ENCODE measurements at regions not wholly inside any gene's neighbourhood (a gene's known extent, or its start where the extent isn't known, plus 50 kb on each side); places are given as distances from the start of the nearest gene placed in this dataset.

DNA sequence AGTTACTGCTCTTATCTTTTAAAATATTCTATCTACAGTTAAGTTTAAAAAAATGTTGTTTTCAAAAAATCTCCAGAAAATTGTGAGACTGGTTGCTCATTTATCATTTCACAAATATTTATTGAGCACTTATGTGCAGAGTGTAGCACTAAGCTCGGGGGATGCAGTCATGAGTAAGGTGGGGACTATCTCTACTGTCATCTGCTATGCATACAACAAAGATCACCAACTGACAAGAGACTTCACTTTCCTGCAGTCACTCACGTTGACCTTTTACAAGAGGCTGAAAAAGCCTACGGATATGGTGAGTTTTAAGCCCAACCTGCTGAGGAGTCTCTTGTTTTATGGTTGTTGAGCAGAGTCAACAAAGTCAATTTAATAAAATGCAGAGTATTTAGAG is 392.5 kb downstream of the KLF12 start:
- Mint-ChIP-seq H3K9me3 (no peaks in the 10 kb centered on the region), H3K4me3 (no peak overlapping the region), H3K27me3 (ENCODE audit: low read depth) (no peaks in the 10 kb centered on the region), H3K27ac (no peak overlapping the region), H3K36me3 (no peaks in the 10 kb centered on the region), H3K4me1 (peaks cover 17% of the 10 kb centered on the region)
- no peak for TF ChIP-seq SOX15 (CRISPR knock-in tag; IDR thresholded peaks at IDR 0.05)
- no peak for TF ChIP-seq FOXJ3 (CRISPR knock-in tag; IDR thresholded peaks at IDR 0.05; ENCODE audit: borderline replicate concordance)
- TF ChIP-seq ZNF671 (CRISPR knock-in tag; IDR thresholded peaks at IDR 0.05) = no peak
- TF ChIP-seq CBFB (CRISPR knock-in tag; IDR thresholded peaks at IDR 0.05; ENCODE audit: low read depth) = no peak
- TF ChIP-seq ZNF423 (CRISPR knock-in tag; IDR thresholded peaks at IDR 0.05) = no peak
- no peak for TF ChIP-seq TP53 (CRISPR knock-in tag; IDR thresholded peaks at IDR 0.05)
- TF ChIP-seq NR1H2 (CRISPR knock-in tag; IDR thresholded peaks at IDR 0.05) = no peak
- TF ChIP-seq, protein P1, sequence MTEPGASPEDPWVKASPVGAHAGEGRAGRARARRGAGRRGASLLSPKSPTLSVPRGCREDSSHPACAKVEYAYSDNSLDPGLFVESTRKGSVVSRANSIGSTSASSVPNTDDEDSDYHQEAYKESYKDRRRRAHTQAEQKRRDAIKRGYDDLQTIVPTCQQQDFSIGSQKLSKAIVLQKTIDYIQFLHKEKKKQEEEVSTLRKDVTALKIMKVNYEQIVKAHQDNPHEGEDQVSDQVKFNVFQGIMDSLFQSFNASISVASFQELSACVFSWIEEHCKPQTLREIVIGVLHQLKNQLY (CRISPR knock-in tag; IDR thresholded peaks at IDR 0.05) = no peak
- DNase-seq (ENCODE audit: low spot score) = no peak
- ATAC-seq = no peak
- ChIA-PET CTCF (no interaction called here), POLR2A (interaction anchor here (0.5 kb wide), 1 partner anchor 933 kb away, joined by 5 read pairs; no protein-coding TSS in a partner anchor)

DNA sequence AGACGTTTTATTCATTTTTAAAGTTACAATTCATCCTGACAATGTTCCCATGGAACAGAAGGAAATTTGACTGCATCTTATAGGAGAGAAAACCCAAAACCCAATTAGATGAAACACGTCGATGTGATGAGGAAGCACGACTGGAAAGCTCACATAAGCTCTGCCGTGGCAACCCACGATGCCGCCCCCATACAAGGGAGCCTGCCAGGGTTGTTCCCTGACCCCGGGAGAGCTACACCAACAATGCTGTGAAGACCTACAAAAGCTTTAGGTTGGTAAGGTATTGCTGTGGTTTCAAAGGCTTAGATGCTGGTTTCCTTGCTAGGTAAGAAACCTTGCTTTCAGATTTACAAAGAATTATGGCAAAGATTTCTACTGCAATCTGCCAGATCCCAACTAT is 393.1 kb downstream of the KLF12 start:
- no peaks in the 10 kb centered on the region for H3K27me3 Mint-ChIP-seq (ENCODE audit: low read depth)
- TF ChIP-seq, protein P2, sequence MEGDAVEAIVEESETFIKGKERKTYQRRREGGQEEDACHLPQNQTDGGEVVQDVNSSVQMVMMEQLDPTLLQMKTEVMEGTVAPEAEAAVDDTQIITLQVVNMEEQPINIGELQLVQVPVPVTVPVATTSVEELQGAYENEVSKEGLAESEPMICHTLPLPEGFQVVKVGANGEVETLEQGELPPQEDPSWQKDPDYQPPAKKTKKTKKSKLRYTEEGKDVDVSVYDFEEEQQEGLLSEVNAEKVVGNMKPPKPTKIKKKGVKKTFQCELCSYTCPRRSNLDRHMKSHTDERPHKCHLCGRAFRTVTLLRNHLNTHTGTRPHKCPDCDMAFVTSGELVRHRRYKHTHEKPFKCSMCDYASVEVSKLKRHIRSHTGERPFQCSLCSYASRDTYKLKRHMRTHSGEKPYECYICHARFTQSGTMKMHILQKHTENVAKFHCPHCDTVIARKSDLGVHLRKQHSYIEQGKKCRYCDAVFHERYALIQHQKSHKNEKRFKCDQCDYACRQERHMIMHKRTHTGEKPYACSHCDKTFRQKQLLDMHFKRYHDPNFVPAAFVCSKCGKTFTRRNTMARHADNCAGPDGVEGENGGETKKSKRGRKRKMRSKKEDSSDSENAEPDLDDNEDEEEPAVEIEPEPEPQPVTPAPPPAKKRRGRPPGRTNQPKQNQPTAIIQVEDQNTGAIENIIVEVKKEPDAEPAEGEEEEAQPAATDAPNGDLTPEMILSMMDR (IDR thresholded peaks at IDR 0.05) = no peak
- TF ChIP-seq EMX1 (CRISPR knock-in tag; IDR thresholded peaks at IDR 0.05) (no peak), RORB (CRISPR knock-in tag; IDR thresholded peaks at IDR 0.05) (no peak), CREB1 (CRISPR knock-in tag; IDR thresholded peaks at IDR 0.05) (no peak), NFATC4 (CRISPR knock-in tag; IDR thresholded peaks at IDR 0.05) (no peak), FOXP1 (CRISPR knock-in tag; IDR thresholded peaks at IDR 0.05; ENCODE audit: borderline replicate concordance) (no peak), GABPB1 (CRISPR knock-in tag; IDR thresholded peaks at IDR 0.05) (no peak), GTF2I (CRISPR knock-in tag; conservative IDR thresholded peaks at IDR 0.05) (no peak), ZNF416 (CRISPR knock-in tag; IDR thresholded peaks at IDR 0.05) (no peak), SMAD3 (CRISPR knock-in tag; IDR thresholded peaks at IDR 0.05; ENCODE audit: borderline replicate concordance) (no peak)
- TF ChIP-seq, protein P3, sequence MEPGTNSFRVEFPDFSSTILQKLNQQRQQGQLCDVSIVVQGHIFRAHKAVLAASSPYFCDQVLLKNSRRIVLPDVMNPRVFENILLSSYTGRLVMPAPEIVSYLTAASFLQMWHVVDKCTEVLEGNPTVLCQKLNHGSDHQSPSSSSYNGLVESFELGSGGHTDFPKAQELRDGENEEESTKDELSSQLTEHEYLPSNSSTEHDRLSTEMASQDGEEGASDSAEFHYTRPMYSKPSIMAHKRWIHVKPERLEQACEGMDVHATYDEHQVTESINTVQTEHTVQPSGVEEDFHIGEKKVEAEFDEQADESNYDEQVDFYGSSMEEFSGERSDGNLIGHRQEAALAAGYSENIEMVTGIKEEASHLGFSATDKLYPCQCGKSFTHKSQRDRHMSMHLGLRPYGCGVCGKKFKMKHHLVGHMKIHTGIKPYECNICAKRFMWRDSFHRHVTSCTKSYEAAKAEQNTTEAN (CRISPR knock-in tag; IDR thresholded peaks at IDR 0.05) = no peak
- TF ChIP-seq, protein P4, sequence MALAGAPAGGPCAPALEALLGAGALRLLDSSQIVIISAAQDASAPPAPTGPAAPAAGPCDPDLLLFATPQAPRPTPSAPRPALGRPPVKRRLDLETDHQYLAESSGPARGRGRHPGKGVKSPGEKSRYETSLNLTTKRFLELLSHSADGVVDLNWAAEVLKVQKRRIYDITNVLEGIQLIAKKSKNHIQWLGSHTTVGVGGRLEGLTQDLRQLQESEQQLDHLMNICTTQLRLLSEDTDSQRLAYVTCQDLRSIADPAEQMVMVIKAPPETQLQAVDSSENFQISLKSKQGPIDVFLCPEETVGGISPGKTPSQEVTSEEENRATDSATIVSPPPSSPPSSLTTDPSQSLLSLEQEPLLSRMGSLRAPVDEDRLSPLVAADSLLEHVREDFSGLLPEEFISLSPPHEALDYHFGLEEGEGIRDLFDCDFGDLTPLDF (CRISPR knock-in tag; IDR thresholded peaks at IDR 0.05) = no peak
- TF ChIP-seq, protein P5, sequence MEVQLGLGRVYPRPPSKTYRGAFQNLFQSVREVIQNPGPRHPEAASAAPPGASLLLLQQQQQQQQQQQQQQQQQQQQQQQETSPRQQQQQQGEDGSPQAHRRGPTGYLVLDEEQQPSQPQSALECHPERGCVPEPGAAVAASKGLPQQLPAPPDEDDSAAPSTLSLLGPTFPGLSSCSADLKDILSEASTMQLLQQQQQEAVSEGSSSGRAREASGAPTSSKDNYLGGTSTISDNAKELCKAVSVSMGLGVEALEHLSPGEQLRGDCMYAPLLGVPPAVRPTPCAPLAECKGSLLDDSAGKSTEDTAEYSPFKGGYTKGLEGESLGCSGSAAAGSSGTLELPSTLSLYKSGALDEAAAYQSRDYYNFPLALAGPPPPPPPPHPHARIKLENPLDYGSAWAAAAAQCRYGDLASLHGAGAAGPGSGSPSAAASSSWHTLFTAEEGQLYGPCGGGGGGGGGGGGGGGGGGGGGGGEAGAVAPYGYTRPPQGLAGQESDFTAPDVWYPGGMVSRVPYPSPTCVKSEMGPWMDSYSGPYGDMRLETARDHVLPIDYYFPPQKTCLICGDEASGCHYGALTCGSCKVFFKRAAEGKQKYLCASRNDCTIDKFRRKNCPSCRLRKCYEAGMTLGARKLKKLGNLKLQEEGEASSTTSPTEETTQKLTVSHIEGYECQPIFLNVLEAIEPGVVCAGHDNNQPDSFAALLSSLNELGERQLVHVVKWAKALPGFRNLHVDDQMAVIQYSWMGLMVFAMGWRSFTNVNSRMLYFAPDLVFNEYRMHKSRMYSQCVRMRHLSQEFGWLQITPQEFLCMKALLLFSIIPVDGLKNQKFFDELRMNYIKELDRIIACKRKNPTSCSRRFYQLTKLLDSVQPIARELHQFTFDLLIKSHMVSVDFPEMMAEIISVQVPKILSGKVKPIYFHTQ (CRISPR knock-in tag; IDR thresholded peaks at IDR 0.05) = no peak
- TF ChIP-seq, protein P6, sequence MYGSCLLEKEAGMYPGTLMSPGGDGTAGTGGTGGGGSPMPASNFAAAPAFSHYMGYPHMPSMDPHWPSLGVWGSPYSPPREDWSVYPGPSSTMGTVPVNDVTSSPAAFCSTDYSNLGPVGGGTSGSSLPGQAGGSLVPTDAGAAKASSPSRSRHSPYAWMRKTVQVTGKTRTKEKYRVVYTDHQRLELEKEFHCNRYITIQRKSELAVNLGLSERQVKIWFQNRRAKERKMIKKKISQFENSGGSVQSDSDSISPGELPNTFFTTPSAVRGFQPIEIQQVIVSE (CRISPR knock-in tag; IDR thresholded peaks at IDR 0.05; ENCODE audit: borderline replicate concordance) = no peak
- TF ChIP-seq, protein P7, sequence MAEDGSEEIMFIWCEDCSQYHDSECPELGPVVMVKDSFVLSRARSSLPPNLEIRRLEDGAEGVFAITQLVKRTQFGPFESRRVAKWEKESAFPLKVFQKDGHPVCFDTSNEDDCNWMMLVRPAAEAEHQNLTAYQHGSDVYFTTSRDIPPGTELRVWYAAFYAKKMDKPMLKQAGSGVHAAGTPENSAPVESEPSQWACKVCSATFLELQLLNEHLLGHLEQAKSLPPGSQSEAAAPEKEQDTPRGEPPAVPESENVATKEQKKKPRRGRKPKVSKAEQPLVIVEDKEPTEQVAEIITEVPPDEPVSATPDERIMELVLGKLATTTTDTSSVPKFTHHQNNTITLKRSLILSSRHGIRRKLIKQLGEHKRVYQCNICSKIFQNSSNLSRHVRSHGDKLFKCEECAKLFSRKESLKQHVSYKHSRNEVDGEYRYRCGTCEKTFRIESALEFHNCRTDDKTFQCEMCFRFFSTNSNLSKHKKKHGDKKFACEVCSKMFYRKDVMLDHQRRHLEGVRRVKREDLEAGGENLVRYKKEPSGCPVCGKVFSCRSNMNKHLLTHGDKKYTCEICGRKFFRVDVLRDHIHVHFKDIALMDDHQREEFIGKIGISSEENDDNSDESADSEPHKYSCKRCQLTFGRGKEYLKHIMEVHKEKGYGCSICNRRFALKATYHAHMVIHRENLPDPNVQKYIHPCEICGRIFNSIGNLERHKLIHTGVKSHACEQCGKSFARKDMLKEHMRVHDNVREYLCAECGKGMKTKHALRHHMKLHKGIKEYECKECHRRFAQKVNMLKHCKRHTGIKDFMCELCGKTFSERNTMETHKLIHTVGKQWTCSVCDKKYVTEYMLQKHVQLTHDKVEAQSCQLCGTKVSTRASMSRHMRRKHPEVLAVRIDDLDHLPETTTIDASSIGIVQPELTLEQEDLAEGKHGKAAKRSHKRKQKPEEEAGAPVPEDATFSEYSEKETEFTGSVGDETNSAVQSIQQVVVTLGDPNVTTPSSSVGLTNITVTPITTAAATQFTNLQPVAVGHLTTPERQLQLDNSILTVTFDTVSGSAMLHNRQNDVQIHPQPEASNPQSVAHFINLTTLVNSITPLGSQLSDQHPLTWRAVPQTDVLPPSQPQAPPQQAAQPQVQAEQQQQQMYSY (CRISPR knock-in tag; IDR thresholded peaks at IDR 0.05) = no peak
- POLR2A ChIA-PET = interaction anchor here (0.5 kb wide), 1 partner anchor 932 kb away, joined by 5 read pairs; no protein-coding TSS in a partner anchor
- no peak overlapping the region for H3K27ac Mint-ChIP-seq
- peaks cover 20% of the 10 kb centered on the region for H3K4me1 Mint-ChIP-seq
- no peaks in the 10 kb centered on the region for H3K36me3 Mint-ChIP-seq
- CTCF ChIA-PET = no interaction called here
- no peak overlapping the region for H3K4me3 Mint-ChIP-seq
- no peaks in the 10 kb centered on the region for H3K9me3 Mint-ChIP-seq
- ATAC-seq (no peak), DNase-seq (ENCODE audit: low spot score) (no peak)

Measured in WTC11 (cell line).